ENCODE measurements at regions not wholly inside any gene's neighbourhood (a gene's known extent, or its start where the extent isn't known, plus 50 kb on each side); places are given as distances from the start of the nearest gene placed in this dataset.
"Not testable (repeated sequence)": the region's sequence is repeated elsewhere in the genome, so short reads cannot be mapped to it uniquely, and the experiment has no call there.

- not testable (repeated sequence) for DNase-seq
Measured at GRCh38 chr2:132068407-132068806, 93.3 kb downstream of the ANKRD30BL start.

DNA sequence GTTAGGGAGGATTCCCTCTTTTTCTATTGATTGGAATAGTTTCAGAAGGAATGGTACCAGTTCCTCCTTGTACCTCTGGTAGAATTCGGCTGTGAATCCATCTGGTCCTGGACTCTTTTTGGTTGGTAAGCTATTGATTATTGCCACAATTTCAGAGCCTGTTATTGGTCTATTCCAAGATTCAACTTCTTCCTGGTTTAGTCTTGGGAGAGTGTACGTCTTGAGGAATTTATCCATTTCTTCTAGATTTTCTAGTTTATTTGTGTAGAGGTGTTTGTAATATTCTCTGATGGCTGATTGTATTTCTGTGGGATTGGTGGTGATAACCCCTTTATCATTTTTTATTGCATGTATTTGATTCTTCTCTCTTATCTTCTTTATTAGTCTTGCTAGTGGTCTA lies 96.4 kb downstream of the ANKRD30BL start:
- not testable (repeated sequence) for DNase-seq

DNA sequence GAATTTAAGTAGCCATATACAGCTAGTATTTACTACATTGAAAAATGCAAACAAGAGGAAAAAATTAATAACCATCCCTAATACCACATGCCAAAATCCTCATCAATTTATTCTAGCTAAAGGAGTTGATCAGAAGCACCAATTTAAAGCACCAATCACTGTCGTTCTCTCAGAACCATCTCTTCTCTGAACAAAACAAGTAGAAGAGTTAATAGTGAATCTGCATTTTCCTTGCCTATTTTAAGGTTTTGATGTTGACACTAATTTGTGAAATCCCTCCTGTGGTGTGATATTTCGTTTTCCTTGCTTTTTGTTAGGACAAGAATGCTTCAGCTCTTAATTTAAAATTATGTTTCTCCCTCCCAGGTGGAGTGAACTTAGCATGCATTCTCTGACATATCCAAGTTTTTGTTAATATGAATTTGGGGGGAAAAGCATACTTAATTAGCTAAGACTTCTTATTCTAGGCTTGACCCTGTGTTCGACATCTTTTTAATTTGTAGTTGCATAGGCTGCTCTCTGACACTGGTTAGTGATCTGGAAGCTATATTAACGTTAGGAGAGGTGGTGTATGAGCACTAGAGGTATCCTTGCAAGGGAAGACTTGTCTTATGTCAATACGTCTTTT lies 122.0 kb downstream of the ANKRD30BL start:
- not testable (repeated sequence) for DNase-seq

- DNase-seq, result not testable (repeated sequence)
Measured at GRCh38 chr2:132038883-132039235, 122.9 kb downstream of the ANKRD30BL start.

GRCh38 chr2:132038179-132038882 lies 123.4 kb downstream of the ANKRD30BL start:
- DNase-seq, result no peak

DNA sequence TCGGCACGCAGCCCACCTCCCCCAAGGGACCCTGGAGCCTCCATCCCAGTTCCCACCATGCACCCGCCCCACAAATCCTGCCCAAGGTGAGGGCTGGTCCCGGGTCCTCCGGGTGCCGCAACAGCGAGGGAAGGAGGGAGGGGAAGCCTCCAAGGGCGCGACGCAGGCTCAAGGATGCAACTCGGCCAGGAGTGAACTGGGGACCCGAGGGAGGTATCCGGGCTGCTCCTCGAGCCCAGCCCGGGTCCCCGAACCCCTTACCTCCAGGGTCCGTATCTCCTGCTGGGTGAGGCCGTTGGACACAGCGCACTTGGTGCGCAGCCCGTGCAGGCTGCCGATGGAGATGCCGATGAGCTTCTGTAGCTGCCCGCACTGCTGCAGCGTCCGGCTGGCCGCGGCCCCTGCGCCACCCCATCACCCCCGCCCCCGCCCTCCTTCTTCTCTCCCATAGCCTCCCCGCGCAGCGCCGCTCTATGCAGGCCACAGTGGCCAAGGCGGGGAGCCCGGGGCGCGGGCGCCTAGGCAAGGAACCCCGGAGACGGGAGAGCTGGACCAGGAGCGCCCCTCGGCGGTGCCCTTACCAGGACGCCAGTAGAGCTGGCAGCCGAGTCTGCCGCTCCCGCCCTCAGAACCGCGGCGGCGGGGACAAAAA lies 124.1 kb downstream of the ANKRD30BL start:
- DNase-seq, result no peak

GRCh38 chr2:132034646-132035045 lies 127.1 kb downstream of the ANKRD30BL start:
- DNase-seq, result no peak

DNA sequence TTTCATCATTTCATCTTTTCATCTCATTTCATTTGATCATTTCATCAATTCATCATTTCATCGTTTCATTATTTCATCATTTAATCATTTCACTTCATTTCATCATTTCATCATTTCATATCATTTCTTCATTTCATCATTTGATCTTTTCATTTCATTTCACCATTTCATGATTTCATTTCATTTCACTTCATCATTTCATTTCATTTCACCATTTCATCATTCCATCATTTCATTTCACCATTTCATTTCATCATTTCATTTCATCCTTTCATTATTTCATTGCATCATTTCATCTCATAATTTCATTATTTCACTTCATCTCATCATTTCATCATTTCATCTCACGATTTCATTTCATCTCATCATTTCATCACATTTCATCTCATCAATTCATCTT lies 127.8 kb downstream of the ANKRD30BL start:
- DNase-seq, result no peak

GRCh38 chr2:132033365-132033764 lies 128.4 kb downstream of the ANKRD30BL start:
- no peak for DNase-seq

DNA sequence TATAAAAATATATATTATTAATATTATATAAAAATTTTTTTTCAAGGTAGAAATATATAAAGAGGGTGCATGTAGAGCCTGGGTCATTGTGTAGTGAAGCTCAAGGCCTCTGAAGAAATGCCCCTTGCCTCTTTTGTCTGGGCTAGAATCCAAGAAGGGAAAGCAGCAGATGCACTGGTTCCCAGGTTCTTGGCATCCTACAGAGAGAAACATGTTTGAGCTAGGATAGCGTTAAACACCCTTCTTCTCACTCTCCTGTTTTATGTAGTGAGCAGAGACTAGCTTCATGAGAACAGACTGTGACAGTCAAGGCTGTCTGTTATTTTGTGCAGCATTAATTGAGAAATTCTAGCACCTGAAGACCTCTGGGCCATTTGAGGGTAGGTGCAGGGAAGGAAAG lies 149.7 kb downstream of the ANKRD30BL start:
- DNase-seq, result not testable (repeated sequence)

DNA sequence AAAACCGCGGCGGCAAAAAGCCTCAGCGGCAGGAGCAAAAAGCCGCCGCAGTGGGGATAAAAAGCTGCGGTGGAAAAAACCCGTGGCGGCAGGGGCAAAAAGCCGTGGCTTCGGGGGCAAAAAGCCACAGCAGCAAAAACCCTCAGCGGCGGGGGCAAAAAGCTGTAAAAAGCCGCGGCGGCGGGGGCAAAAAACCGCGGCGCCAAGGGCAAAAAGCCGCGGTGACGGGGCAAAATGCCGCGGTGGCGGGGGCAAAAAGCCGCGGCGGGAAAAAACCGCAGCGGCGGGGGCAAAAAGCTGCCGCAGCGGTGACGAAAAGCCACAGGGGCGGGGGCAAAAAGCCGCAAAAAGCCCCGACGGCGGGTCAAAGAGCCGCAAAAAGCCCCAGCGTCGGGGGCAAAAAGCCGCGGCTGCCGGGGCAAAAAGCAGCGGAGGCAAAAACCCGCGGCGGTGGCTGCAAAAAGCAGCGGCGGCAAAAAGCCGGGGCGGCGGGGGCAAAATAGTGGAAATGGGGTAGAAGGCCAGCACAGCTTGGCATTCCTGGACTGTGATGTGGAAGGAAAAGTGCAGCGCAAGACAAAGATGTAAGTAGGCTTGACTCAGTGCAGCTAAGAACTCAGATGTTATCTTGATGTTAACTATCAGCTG lies 151.8 kb downstream of the ANKRD30BL start:
- DNase-seq, result no peak

DNA sequence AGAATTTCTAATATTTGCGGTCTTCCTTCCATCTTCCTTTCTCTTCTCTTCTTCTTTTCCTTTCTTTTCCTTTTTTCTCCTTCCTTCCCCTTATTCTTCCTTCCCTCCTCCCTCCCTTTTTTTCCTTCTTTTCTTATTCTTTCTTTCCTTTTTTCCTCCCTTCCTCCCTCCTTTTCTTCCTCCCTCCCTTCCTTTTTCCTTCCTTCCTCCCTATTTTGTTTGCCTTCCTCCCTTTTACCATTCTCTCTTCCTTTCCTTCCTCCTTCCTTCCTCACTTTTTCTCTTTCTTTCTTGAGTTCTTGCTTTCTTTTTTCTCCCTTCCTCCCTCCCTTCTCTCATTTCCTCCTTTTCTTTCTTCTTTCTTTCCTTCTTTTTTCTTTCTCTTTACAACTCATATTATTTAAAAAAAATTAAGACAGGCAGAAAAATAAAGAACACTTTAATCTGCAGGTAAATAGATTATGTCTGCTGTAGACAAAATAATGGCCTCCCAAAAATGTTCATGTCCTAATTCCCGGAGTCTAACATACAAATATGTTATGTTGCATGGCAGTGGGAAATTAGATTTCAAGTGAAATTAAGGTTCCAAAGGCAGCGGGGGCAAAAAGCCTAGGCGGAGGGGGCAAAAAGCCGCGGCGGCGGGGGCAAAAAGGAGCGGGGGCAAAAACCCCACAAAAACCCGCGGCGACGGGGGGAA lies 152.4 kb downstream of the ANKRD30BL start:
- no peak for DNase-seq

GRCh38 chr2:131990751-131991150 lies 171.0 kb downstream of the ANKRD30BL start:
- DNase-seq, result not testable (repeated sequence)

GRCh38 chr2:131966671-131967070 lies 195.1 kb downstream of the ANKRD30BL start:
- not testable (repeated sequence) for DNase-seq

- no peak for DNase-seq
Measured at GRCh38 chr2:131966256-131966655, 195.5 kb downstream of the ANKRD30BL start.

GRCh38 chr2:131958019-131958609 lies 203.6 kb downstream of the ANKRD30BL start:
- DNase-seq, result not testable (repeated sequence)

GRCh38 chr2:131948641-131949040 lies 213.1 kb downstream of the ANKRD30BL start:
- DNase-seq, result not testable (repeated sequence)

- peak in 1 of 2 donors; percentile 0 for DNase-seq
Measured at GRCh38 chr2:131923287-131923686, 238.5 kb downstream of the ANKRD30BL start.

DNA sequence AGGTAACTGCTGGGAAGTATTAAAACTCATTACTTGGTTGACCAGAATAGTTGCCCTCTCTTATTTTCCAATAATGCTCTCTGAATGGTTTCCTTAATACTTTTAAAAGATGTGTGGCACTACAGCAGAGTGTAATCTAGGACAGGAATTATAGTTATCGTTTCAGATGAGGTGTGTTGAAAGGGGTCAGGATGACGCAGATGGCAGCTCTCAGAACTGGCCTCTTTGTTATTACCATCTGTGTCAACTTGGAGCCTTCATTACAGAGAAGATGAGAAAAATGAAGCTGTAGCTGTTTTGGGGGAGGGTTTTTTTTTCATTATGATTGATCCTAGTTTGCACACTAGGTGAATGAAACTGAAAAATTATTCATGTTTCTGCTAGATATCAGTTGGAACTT lies 238.9 kb downstream of the ANKRD30BL start:
- DNase-seq, result not testable (repeated sequence)

Data from bone marrow (tissue), 2 donors.